HG03025 (cell line): ENCODE measurements at regions not wholly inside any gene's neighbourhood (a gene's known extent, or its start where the extent isn't known, plus 50 kb on each side); places are given as distances from the start of the nearest gene placed in this dataset.

Experiments used
- ATAC-seq: cut with Tn5 transposase; IDR thresholded peaks from one replicate; pipeline ENCODE4 v1.9.1; 2021; ENCODE audit warnings: mild to moderate bottlenecking, moderate library complexity; ENCODE audit not compliant: unreplicated experiment, low FRiP score

DNA sequence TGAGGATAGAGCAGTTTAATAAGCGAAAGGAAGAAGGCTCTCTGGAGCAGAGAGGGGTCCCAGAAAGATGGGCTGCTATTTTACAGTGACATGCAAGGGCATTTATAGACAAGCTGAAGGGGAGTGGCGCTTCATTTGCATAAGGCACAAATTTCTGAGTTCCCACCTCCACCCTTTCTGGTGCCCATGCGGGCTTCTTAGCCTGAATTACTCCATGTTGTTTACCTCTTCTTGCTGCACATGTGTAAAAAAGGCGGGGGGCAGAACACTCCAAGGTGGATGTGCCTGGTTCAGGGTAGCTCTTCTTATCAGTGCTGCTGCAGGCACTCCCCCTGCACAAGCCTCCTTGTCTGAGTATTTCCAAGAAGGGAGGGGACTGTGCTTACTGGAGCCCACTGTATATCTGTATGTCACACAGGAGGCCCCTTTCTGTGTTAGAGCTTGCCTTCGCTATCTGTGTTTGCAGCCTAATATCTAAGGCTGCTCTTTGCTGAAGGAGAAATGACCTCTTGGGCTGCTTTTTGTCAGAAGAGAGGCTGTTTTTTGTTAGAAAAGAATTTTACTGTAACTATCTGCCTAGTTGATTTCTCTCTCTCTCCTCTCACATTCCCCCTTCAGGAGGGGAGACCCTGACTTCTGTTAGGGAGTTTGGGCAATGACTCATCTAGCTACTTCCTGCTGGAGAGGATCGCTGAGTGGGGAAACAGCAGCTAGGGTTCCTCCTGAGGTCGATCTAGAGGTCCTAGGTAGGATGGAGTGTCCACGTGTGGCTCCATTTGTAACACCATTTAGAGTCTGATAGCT is 1057.0 kb upstream of the CNTN5 start:
- ATAC-seq: no peak

GRCh38 chr11:97964332-97965004 is 1056.3 kb upstream of the CNTN5 start:
- ATAC-seq: no peak

DNA sequence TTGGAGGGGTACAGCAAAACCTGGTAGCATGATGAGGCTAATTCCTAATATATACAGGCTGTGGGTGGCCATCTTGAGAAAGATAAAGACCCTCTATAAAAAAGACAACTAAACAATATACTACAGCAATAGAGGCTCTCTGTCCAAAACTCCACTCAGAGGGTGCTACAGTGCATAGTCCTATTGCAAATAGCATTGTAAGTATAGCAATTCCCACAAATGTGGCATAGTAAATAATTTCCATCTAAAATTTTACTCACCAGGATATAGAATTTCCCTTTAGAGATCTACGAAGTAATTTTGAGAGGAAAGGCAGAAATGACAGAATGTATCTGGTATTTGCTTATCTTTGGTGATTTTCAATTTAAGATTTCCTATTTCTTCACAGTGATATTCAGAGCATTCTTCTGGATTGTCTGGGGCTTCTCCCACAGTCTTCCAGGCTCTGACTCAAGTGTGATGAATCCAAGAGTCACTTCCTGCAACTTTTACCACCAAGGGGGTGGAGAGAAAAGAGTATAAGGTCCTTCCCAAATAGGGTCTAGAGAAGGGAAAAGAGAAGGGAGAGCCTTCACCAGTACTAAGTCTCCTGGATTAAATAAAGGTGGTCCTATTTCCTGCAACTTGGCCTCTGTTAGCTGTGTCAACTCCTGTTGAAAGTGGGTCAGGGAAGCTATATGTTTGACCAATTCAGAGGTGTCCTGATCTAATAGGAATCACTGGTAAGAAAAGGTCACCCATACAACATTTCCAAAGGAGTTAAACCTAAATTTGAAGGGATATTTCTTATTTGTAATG is 1054.7 kb upstream of the CNTN5 start:
- no peak for ATAC-seq

DNA sequence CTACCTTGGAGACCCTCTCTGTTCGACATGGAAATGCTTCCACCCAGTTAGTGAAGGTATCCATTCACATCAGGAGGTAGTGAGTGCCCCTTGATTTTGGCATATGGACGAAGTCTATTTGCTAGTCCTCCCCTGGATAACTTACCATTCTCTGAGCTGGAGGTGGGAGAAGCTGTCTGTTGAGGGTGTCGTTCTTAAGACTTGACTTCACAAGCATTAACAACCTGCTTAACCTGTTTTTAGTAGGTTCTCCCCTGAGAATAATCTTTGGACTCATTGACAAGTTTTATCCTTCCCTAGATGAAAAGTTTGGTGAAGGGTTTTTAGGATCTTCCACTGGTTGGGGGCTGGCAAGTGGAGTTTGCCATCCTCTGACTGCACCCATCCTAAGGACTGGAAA is 1053.8 kb upstream of the CNTN5 start:
- no peak for ATAC-seq

DNA sequence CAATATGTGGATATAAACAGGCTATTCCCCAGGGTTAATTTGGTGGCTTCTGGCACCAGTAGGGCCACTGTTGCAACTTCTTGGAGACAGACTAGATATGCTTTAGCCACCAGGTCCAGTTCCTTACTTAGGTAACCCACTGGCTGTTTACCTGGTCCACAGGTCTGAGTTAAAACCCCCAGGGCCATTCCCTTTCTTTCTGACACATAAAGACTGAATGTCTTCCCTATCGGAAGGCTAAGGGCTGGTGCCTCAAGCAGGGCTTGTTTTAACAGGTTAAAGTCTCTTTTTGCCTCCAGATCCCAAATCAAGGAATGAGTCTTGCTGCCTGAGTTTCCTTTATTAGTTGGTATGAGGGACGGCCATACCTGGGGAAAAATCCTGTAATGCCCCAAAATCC is 1052.7 kb upstream of the CNTN5 start:
- no peak for ATAC-seq

DNA sequence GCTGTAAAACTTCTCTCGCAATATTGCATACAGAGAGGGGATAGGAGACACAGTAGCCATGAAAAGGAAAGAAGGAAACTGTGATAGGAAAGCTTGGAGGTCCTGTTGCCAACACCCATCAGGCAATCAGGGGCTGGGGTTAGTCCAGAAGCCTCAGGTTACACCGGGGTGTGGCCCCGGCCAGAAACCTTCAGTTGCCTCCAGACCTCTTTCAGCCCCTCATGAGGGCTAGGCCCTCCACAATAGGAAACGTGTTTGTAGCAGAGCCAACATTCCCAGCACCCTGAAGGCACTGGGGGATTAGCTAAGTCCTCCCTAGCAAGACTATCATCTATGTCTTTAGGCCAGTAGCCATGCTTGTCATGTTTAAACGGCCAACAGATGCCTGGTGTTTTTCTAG is 1048.0 kb upstream of the CNTN5 start:
- no peak for ATAC-seq

DNA sequence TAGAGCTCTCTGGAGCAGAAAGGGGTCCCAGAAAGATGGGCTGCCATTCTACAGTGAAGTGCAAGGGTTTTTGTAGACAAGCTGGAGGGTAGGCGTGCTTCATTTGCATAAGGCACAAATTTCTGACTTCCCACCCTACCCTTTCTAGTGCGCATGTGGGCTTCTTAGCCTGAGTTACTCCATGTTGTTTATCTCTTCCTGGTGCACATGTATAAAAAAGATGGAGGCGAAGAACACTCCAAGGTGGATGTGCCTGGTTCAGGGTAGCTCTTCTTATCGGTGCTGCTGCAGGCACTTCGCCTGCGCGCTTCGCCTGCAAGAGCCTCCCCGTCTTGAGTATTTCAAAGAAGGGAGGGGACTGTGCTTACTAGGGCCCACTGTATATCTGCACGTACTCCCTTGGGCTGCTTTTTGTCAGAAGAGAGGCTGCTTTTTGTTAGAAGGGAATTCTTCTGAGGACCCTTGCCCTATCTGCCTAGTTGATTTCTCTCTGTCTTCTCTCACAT is 1047.3 kb upstream of the CNTN5 start:
- no peak for ATAC-seq

- ATAC-seq: no peak
Observed at GRCh38 chr11:97974798-97975498, 1045.8 kb upstream of the CNTN5 start.

- no peak for ATAC-seq
Observed at GRCh38 chr11:97977726-97978125, 1043.0 kb upstream of the CNTN5 start.

DNA sequence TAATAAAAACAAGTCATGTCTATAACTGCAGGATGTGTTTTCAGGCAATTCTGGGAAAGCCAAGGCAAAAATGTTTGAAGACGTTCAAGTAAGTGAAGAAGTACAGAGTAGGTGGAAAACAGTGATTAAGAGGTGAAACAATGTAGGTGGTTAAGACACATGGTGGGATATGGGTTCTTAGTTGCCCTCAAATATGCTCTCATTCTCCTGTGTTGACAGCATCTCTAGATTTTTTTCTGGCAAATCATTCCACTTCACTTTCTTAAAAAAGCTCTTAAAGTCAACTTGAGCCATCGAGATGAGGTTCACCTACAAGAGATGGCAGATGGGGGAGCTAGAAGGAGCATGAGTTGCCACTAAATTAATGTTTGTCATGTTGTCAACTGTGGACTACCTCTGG is 1041.0 kb upstream of the CNTN5 start:
- ATAC-seq: no peak

DNA sequence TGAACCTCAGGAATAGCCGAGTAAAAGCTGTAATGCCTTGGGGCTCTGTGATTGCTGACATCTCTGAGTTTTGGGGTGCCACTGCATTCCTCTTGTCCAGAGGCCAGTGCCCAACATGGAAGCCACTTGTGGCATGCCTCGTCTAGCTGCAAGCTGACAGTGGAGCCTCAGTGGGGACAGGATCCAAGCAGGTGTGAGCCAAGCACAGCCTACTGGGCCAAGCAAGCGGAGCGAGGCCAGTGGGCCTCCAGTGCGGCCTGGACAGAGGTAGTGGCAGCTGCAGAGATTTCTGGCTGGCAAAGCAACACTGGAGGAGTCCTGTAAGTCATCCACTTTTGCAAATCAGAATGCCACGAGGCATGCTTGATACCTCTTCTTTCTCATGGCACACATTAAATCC is 1038.2 kb upstream of the CNTN5 start:
- no peak for ATAC-seq

DNA sequence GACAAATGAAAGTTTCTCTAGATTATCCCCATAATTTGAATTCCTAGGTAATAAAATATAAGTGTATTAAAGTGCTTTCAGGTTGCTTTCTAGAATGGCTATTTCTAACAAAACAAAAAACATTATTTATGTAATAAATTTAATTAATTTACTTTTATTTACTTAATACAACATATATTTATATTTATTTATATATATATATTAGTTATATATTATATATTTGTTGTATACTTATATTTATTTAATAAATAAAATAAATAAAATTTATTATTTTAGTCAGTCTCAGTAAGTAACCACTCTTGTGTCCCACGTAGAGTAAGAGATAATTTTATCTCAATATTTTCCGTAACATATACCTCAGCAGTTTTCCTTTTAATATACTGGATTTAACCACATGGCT is 1031.6 kb upstream of the CNTN5 start:
- ATAC-seq: no peak

- no peak for ATAC-seq
Observed at GRCh38 chr11:97990162-97990920, 1030.4 kb upstream of the CNTN5 start.

GRCh38 chr11:97993562-97993961 is 1027.2 kb upstream of the CNTN5 start:
- ATAC-seq: no peak

DNA sequence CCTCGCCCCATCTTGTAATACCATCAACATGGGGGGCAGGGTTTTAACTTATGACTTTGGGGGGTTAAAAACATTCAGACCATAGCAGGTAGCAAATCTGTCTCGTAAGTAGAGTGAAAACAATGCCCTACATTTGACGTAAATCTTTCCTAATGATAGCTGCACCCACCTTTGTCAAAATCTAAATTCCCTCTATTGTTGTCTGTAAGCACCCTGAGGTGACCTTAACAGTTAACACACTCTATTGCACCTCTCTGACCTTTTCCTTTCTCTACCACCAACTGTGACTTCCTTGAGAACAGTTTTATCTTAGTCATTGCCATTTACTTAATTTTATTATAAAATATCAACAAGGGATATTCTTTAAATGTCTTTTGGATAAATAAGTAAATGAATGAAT is 1024.9 kb upstream of the CNTN5 start:
- no peak for ATAC-seq

- no peak for ATAC-seq
Observed at GRCh38 chr11:97996762-97997161, 1024.0 kb upstream of the CNTN5 start.

DNA sequence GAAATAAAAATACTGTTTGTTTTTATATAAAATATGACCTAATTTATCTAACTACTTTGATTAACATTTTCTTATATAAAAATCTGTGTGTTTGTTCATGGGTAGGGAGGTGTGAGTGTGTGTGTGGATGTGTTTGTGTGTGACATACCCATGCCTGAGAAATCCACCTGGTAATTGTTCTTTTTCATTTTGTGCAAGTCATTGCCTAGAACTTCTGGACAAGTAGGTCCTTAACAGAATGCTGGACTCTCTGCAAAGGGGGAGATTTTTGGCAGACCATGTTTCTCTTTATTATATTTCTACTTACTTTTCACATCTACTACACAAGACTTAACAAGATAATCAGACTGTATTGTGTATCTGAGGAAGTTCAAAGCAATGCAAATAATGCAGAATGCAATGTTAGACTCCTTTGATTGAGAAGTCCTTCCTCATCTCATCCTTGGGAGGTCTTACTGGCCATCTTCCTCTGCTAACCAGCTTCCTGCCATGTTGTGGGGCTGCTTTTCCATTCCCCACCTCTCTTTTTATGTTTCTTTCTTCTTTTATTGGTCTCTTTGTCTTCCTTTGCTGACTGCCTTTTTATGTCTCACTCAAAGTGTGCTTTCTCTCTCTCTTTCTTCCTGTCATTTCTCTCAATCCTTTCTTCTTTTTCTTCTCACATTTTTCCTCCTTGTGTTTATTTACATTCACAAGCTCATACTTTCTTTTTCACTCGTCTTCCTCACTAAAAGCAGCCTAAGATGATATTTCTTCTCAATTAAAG is 1017.0 kb upstream of the CNTN5 start:
- no peak for ATAC-seq

- ATAC-seq: no peak
Observed at GRCh38 chr11:98007072-98007471, 1013.7 kb upstream of the CNTN5 start.

DNA sequence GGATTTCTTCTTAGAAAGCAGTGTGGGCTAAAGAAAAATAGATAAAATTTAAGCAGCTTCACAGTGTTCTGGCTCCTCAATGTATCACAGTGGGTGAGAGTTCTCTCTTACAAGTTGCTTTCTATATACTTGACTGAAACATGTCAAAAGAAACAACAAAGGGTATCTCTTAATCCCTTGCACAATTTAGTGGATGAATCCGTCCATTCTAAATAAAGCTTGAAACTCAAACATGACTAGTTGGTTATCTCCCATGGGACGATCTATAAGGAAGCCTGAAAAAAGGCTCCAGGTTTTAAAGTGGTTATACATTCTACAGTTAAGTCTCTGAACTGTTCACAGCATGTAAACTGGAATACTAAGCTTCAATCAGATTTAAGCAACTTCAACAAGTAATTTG is 993.1 kb upstream of the CNTN5 start:
- no peak for ATAC-seq
